ENCODE measurements at regions not wholly inside any gene's neighbourhood (a gene's known extent, or its start where the extent isn't known, plus 50 kb on each side); places are given as distances from the start of the nearest gene placed in this dataset.
A peak's percentile ranks its signal among the peaks of the same experiment; 100 is the strongest.
"Not testable (repeated sequence)": the region's sequence is repeated elsewhere in the genome, so short reads cannot be mapped to it uniquely, and the experiment has no call there.

GRCh38 chr12:83954071-83954789 lies 958.4 kb downstream of the SLC6A15 start:
- DNase-seq (ENCODE audit: low read depth), result no peak

GRCh38 chr12:83945871-83946270 lies 966.7 kb downstream of the SLC6A15 start:
- peak; percentile 43 for DNase-seq (ENCODE audit: low read depth)

- DNase-seq (ENCODE audit: low read depth), result no peak
Measured at GRCh38 chr12:83939718-83940117, 972.9 kb downstream of the SLC6A15 start.

- no peak for DNase-seq (ENCODE audit: low read depth)
Measured at GRCh38 chr12:83933615-83934014, 979.0 kb downstream of the SLC6A15 start.

GRCh38 chr12:83932011-83932410 lies 980.6 kb downstream of the SLC6A15 start:
- DNase-seq (ENCODE audit: low read depth), result no peak

- no peak for DNase-seq (ENCODE audit: low read depth)
Measured at GRCh38 chr12:83931451-83931850, 981.1 kb downstream of the SLC6A15 start.

GRCh38 chr12:83929792-83930191 lies 982.8 kb downstream of the SLC6A15 start:
- not testable (repeated sequence) for DNase-seq (ENCODE audit: low read depth)

GRCh38 chr12:83920821-83921547 lies 991.6 kb downstream of the SLC6A15 start:
- no peak for DNase-seq (ENCODE audit: low read depth)

- no peak for DNase-seq (ENCODE audit: low read depth)
Measured at GRCh38 chr12:83919081-83919480, 993.5 kb downstream of the SLC6A15 start.

GRCh38 chr12:83904175-83904574 lies 1008.4 kb downstream of the SLC6A15 start:
- DNase-seq (ENCODE audit: low read depth), result peak; percentile 1

- DNase-seq (ENCODE audit: low read depth), result no peak
Measured at GRCh38 chr12:83896416-83896815, 1016.2 kb downstream of the SLC6A15 start.

GRCh38 chr12:83893101-83893500 lies 1019.5 kb downstream of the SLC6A15 start:
- no peak for DNase-seq (ENCODE audit: low read depth)

- DNase-seq (ENCODE audit: low read depth), result no peak
Measured at GRCh38 chr12:83889745-83890144, 1022.9 kb downstream of the SLC6A15 start.

GRCh38 chr12:83886479-83886878 lies 1026.1 kb downstream of the SLC6A15 start:
- DNase-seq (ENCODE audit: low read depth), result no peak

GRCh38 chr12:83870921-83871599 lies 1041.5 kb downstream of the SLC6A15 start:
- DNase-seq (ENCODE audit: low read depth), result not testable (repeated sequence)

- no peak for DNase-seq (ENCODE audit: low read depth)
Measured at GRCh38 chr12:83866477-83866876, 1046.1 kb downstream of the SLC6A15 start.

GRCh38 chr12:83865431-83865830 lies 1047.2 kb downstream of the SLC6A15 start:
- peak; percentile 1 for DNase-seq (ENCODE audit: low read depth)

GRCh38 chr12:83864054-83864453 lies 1048.5 kb downstream of the SLC6A15 start:
- DNase-seq (ENCODE audit: low read depth), result no peak

GRCh38 chr12:83859021-83859420 lies 1053.6 kb downstream of the SLC6A15 start:
- DNase-seq (ENCODE audit: low read depth), result no peak

GRCh38 chr12:83856803-83857202 lies 1055.8 kb downstream of the SLC6A15 start:
- no peak for DNase-seq (ENCODE audit: low read depth)

- no peak for DNase-seq (ENCODE audit: low read depth)
Measured at GRCh38 chr12:83850531-83850930, 1062.1 kb downstream of the SLC6A15 start.

- no peak for DNase-seq (ENCODE audit: low read depth)
Measured at GRCh38 chr12:83848702-83849101, 1063.9 kb downstream of the SLC6A15 start.

Measured in HT1080 (cell line).